SIG-M5 treated with dmso at 0.1 percent for 504 hours (cell line): ENCODE measurements at regions not wholly inside any gene's neighbourhood (a gene's known extent, or its start where the extent isn't known, plus 50 kb on each side); places are given as distances from the start of the nearest gene placed in this dataset.

Experiments
- DNase-seq: peaks from one replicate; lab custom pipeline; 2025; ENCODE audit not compliant: unreplicated experiment; lab: John Stamatoyannopoulos, UW

DNA sequence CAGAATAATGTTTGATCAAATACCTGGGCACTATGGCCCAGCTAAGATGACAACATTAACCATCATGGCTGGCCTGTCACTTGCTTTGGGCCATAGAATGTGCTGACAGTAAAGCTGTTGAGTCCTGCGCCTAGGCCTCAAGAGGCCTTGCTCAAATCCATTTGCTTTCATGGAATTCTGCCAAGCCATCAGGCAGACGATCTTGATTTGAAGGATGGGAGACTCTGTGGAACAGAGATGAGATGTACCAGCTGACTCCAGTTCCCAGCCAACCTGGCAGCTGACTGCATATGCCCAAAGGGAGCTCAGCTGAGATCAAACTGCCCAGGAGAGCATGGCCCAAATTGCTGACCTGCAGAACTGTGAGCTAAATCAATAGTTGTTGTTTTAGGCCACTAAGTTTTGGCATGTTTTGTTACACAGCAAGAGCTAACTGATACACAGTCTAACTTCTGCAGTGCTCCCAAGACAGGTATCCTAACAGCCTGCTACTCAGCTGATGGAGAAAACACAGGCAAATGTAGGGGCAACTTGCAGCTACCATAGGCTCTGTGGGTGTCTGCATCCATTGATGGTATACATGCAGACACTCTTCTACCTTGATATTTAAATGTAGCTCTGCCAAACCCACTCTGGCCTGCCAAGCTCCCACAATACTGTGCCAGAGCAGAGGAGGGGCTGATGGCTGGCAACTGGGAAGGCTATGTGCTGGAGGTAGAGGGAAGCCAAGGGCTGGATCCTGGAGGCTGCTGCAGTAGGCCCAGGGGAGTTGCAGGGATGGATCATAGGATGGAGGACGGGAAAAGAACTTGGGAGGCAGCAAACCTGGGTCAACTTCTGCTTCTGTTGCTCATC lies 55.2 kb upstream of the RNF24 start:
- DNase-seq = no peak

DNA sequence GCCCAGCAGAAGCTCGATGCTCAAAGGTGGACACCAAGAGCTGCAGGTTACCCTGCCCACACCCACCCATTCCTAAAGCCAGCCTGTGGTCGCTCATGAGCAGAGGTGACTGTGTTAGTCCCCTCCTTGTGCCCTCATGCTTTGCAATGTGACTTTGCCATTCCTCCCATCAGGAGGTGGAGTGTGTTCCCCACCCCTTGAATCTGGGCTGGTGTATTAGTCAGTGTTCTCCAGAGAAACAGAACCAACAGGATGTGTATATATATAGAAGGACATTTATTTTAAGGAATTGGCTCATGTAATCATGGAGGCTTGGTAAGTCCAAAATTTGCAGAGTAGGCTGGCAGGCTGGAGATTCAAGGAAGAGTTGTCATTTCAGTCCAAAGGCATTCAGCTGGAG lies 54.4 kb upstream of the RNF24 start:
- no peak for DNase-seq

DNA sequence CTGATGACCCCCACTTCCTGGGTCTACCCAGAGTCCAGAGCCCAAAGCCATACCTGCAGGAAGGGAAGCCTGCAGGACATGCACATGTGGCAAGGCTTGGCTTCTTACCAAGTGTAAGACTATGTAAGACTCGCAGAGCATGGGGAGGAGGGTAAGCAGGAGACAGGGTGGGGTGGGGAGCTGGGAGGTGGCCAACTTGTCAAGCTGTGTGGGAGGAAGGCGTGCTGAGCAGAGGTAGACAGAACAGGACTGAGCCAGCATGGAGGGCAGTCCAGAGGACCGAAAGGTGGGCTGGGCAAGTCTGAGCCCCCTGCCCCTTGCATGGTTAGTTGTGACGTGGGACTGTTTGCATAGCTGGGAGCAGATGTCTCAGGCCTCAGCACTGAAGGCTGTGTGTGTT lies 53.4 kb upstream of the RNF24 start:
- no peak for DNase-seq

GRCh38 chr20:4067600-4068261 lies 52.4 kb upstream of the RNF24 start:
- peak; percentile 79 for DNase-seq

DNA sequence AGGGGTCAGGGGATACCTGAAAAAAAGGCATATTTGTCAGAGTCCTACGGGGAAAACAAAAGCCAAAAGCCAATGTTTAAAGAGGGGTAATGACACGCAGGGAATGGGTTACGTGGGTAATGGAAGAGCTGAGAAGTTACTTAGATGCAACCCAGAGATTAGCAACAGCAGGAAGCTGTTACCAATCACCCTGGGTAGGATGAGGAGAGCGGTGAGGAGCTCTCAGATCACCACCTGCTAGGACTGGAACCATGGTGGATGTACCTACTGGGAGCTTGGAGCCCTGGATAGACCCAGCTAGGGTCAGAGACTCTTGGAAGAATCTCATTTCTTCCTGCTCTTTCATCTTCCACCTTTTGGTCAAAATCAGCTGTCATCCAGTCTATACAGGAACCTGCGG lies 51.2 kb upstream of the RNF24 start:
- DNase-seq = no peak

DNA sequence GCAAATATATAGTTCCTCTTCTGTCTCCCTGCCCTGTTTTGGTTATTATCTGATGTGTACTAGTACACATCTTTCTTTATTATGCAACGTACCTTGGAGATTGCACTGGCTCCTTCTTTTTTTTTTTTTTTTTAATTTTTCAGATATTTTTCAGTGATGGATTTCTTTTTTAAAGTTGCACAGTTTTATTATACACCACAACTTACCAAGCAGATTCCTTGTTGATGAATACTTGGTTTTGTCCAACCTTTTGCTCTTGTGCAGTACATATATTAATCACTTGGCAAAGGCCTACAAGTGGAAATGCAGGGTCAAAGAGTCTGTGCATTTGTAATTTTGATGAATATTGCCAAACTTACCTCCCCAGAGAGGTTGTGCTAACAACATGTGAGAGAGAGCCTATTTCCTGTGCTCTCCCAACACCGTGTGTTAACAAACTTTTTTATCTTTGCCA lies 50.1 kb upstream of the RNF24 start:
- peak; percentile 79 for DNase-seq
